NCI-H2196 (cell line): ENCODE measurements at regions not wholly inside any gene's neighbourhood (a gene's known extent, or its start where the extent isn't known, plus 50 kb on each side); places are given as distances from the start of the nearest gene placed in this dataset.
"Not testable (repeated sequence)": the region's sequence is repeated elsewhere in the genome, so short reads cannot be mapped to it uniquely, and the experiment has no call there.

Experiments
- DNase-seq: peaks from one replicate; lab custom pipeline; 2025; ENCODE audit not compliant: unreplicated experiment; lab: John Stamatoyannopoulos, UW

DNA sequence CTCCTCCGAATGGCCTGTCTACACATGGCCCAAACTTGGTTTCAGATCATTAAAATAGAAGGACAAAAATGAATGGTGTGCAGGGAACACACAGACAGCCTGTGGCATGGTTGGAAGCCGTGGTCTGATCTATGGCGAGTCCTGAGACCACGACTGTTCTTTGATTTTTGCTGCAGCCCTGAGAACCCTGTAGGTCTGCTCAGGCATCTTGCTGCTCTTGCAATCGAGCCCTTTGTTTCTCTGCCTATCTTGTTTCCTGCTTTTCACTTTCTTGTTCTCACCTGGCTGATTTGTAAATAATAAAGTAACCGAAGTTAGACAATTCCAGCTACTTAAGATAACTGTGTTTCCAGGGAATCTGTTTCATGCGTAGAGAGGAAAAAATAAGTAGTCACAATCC is 54.1 kb upstream of the NBPF9 start:
- DNase-seq = not testable (repeated sequence)

DNA sequence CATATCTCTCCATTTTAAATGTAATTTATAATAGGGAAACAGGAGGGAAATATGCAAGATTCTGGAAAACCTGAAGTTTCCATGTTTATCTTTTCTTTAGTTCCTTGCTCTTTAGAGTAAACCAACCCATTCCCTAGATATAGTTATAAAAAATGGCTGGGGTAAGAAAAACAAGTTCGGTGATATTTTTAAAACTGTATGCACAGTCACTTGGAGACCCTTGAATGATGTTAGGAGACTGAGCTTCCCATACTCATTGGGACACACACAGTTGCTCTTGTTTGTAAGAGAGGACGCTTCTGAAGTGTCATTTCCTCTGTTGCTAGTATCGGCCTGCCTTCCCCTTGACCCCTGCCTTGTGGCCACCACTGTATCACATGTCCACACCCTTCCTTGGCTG is 55.0 kb upstream of the NBPF9 start:
- DNase-seq = not testable (repeated sequence)

DNA sequence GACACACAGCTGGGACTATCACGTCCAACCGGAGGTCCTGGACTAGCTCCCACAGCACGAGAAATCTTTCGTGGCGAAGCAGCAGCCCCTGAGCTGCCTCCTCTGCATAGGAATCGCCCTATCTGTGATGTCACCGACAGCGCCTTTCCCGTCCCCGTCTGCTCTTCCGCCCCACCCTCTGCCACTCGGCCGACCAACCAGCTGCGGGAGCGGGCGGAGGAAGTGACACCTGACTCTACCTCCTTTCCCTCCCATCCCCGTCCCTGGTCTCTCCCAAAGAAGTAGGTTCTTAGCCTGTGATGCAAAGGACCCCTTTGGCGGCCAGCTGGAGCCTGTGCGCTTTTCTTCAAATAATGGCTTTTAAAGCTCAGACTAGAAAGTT is 59.7 kb upstream of the NBPF9 start:
- DNase-seq = not testable (repeated sequence)

DNA sequence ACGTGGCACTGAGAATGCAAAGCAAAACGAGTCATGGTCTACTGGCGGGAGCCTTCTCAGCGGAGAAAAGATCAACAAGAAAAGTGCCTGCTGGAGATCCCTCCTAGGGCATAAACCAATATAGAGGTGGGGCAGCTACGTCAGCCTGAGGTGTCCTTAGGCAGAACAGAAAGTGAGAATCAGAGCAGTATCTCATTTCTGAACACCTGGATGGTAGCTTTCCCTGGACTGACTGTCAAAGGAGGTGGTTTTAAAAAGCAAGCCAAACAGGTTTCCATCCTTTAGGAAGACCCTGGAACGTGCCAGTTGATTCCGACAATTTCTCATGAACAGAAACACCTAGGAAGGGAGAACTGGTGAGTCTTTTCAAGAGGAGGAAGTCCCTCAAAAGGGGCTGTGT is 71.4 kb upstream of the NBPF9 start:
- not testable (repeated sequence) for DNase-seq

DNA sequence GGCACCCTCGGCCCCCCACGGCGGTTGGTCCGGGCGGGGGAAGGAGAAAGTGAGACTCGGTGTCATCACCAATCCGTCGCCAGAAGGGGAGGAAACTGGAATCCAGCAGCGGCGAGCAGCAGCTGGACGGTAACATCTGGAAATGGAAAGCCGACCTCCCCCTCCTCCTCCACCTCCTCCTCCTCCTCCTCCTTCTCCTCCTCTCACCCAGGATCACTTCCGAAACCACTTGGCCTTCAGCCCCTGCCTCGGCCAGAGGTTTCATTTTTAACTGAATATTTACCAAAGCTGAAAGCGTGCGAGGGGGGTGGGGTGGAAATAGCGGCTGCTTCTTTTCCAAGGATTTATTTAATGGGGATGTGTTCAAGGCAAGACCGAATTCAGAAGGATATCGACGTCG is 72.5 kb upstream of the NBPF9 start:
- DNase-seq = not testable (repeated sequence)

DNA sequence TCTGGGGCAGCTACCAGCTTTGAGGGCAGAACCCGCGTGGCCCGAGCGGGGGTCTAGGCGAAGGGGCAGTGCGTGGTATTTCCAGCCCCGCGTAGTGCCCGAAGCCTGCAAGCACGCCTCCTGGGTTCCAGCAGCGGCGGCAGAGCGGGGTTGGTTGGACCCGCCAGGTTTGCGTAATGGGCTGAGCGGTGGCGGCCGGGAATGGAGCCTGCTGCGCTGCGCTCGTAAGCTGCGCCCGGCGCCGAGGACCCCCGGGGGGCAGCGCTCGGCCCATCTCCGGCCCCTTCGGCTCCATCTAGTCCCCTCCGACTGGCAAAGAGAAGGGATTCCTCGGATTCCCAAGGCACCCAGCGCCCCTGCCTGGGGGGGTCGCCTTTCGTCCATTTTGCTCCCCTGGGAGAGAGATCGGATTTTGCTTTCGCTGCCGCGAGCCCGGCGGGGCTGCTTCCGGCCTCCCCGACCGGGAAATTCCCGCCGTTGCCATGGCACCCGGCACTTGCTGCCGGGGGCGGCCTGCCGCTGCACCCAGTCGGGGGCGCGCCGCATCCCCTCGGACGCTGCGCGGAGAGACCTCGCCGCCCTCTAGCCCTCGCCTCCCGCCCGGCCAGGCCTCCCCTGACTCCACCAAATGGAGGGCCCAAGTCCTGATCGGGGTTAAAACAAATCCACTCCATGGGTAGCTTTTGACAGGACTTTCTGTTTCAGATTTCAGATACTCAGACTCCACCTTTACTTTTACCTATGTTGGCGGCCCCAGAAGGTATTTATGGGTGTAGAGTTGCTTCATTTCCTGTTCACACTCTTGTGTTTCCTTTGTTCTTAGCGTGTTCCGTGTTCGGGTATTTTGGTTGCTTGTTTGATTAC is 73.3 kb upstream of the NBPF9 start:
- DNase-seq = peak; percentile 24

DNA sequence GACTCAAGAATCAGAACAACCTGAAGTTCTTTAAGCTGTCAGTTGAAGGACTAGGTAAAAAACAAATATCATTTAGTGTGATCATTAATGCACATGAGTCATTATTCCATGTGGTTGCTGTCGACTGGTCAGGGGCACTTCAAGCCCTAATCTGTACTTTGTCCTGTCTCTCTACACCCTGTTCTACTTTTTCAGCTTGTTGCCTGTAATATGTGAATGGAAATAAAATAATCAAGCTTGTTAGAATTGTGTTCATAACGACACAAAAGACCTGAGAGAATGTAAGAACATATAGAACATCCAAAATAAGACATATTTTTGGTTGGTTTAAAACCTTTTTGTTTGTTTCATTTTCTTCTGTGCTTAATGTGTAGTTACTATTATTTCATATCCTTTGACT is 87.4 kb upstream of the NBPF9 start:
- not testable (repeated sequence) for DNase-seq

DNA sequence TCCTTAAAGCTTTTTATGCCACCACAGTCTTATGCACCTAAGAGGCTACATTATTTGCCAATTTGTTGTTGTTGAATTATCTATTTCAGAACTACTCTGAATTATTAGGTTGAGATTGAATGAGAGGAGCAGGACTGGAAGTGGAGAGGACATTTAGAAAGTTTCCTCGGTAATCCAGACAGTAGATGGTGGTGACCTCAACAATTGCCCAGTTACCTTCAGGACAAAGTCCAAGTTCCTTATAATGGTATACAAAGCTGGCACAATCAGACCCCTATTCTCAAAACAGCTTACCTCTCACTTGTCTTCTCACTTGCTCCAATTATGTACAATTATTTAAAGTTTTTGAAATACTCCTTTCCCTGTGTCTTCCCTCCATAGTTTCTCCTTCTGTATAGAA is 93.3 kb upstream of the NBPF9 start:
- DNase-seq = not testable (repeated sequence)

DNA sequence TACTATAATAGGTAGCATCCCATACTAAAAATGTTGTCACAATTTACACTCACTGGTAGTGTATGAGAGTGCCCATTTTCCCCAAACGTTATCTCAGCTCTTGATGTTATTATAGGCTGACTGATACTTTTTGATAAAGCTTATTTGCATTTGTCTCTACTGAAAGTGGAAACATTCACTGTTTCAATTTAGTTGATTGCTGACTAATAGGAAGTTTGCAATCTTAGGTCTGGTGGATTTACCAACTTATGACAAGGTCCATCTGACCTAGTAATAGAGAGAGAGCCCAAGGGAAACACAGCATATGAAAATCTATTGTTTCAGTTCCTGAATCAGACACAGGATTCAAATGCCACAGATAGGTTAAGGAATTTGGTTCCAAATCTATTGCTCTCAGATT is 97.2 kb upstream of the NBPF9 start:
- DNase-seq = not testable (repeated sequence)

DNA sequence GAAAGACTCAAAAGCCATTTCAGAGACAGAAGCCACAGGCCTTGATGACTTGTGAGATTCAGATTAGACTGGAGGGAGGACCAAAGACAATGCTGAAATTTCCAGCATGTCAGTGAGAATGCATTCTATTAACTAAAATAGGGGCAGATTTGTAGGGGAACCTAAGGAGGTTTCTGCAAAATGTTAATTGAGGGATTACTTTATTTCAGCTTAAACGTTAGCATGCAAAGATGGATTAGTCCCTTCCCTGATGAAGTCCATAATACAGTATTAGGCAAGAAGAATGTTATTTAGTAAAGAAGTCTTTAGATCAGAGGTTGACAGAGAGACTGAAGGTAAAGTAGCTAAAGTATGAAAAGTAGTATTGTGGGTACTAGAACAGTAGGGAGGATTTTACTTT is 98.9 kb upstream of the NBPF9 start:
- not testable (repeated sequence) for DNase-seq

DNA sequence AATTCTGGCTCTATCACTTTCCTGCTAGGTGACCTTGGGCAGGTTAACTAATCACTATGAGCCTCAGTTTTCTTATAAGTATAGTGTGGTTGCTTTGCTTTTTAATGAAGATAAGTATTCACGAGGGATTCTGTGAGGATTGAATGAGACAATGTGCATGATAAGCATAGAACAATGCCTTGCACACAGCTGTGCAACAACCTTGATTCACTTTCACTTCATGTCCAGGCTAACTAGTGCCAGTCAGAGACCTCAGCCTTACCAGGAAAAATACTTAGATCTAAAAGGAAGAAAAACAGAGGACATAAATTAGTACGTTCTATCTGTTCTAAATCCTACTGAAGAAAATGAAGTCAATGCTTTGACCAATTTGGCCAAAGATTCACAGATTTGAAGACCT is 101.0 kb upstream of the NBPF9 start:
- not testable (repeated sequence) for DNase-seq

DNA sequence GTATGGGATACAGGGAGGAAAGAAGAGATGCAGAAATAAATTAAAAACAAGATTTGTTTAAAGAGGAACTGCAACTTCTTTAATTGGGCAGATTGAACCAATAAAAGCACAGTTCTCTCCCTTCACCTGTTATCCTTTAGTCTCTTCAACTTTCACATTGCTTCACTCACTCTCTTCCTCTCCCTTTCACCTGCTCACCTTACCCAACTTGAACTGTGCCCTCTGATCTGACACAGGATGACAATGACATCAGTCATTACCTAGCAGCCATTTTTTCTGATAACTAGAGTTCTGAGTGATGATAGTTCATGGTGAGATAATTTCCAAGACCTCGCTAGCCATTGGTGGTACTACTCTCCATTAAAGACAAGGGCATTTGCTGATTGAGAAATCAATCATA is 105.5 kb upstream of the NBPF9 start:
- DNase-seq = not testable (repeated sequence)

DNA sequence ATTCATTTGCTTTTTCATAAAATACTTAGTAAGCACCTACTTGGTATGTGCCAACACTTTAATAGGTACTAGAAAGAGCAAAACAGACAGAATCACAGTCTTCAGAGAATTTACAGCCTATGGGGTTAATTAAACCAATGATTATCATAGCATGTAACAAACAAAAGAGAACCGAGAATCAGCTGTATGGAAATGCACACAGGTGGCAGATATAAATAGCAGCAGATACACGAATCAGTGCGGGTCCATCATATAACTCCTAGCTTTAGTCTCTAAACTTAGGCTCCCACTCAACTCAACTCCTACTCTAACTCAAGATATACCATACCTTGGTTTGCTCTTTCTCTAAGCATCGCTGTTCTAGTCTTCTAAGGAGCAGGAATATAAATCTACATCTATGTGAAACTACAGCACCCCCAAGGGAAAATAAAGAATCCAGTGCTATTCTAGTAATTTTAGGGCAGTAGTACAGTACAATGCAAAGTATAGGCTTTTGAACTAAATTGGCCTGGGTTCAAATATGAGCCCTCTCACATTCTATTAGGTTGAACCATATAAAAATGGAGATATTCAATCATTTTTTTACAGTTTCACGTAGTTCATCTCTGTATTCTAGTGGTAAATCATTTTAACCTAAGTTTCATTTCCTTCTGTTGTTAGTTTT is 108.5 kb upstream of the NBPF9 start:
- DNase-seq = not testable (repeated sequence)

DNA sequence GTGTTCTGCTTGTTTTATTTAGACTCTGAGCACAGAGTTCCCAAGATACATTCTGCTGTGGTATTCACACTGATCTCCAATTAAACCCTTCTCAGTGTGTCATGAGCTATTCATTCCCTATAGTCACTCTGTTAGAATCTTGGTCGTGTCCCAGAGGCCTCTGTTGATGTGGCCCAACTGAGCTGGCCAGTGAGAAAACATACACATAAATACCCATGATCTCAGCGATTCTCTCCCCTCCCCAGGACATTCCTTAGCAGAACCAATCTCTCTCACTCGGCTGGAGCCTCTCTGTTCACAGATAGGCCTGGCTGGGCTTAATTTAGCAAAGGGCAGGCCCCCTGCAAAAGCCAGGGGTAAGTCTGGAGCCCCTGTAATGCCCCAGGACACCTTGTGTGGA is 109.6 kb upstream of the NBPF9 start:
- DNase-seq = not testable (repeated sequence)

DNA sequence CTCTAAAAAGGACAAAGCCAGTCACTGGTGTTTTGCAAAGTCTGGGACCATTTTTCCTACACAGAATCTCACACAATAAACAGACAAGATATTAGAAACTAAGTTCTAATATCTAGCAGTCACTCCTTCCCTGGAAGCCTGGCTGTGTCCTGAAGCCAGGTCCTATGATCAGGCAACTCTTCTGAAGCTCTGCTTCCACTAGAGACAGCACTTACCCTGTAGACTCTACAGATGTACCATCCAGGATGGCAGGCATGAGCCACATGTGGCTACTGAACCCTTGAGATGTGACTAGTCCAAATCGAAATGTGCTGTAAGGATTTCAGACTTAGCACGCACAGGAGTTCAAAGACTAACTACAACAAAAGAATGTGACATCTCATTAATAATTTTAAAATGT is 110.3 kb upstream of the NBPF9 start:
- DNase-seq = not testable (repeated sequence)

DNA sequence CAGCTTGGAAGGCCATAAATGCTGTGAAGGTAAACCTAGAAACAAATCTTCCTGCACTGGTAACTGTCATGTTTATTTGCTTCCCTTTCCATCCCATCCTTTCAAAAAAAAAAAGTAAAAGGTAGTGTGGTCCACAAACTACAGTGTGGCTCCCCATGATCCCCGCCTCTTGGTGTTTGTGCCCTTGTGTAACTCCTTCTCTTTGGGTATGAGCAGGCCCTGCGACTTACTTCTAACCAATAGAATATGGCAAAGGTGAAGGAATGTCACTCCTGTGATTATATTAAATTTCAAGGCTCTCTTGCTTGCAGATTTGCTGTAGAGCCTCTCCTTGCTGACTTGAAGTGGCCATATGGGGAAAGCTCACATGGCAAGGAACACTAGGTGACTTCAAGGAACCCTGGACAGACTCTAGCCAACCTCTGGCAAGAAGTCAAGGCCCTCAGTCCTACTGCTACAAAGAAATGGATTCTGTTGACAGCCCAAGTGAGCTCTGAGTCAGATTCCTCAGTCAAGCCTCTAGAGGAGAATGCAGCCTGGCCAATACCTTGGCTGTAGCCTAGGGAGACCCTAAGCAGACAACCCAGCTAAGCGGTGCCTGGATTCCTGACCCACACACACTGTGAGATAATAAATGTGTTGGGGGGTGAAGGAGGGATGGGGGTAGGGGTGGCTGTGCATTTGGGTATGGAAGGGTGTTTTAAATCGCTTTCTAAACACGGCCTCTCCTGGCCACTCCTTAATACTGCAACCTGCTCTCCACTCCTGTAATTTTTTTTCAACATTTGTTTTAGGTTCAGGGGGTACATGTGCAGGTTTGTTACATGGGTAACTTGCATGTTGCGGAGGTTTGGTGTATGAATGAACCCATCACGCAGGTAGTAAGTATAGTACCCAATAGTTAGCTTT is 115.0 kb upstream of the NBPF9 start:
- DNase-seq = not testable (repeated sequence)

DNA sequence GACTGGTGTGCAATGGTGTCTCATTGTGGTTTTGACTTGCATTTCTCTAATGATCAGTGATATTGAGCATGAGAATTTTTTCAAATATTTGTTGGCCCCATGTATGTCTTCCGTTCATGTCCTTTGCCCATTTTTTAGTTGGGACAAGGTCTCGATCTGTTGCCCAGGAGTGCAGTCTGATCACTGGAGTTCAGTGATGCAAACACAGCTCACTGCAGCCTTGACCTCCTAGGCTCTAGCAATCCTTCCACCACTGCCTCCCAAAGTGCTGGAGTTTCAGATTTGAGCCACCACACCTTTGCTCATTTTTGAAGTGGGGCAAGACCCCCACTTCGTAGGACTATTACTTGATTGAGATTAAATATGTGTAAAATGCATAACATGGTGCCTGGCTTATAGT is 116.2 kb upstream of the NBPF9 start:
- not testable (repeated sequence) for DNase-seq

DNA sequence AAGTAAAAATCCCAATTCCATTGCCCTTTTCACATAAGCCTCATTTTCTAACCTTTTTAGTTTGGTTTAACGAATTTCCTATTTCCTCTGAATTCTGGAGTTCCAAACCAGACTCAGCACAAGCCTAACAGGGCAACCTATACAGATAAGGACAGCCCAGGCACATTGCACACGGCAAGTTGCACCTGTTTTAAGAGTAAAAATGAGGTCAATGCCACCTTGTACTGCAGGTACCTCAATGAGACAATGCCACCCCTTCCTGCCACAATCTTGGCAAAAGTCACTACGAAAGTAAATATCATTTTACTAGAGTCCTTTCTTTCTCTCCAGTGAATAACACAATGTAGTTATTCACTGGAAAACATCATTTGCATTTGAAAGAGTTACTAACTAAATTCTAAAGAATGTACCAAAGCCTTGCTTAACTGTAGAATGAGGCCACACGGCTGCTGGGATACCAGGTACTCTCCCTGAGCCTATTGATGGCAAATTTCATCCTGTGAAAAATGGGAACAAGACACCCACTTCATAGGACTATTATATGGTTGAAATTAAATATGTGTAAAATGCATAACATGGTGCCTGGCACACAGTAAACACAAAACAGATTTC is 117.2 kb upstream of the NBPF9 start:
- not testable (repeated sequence) for DNase-seq

DNA sequence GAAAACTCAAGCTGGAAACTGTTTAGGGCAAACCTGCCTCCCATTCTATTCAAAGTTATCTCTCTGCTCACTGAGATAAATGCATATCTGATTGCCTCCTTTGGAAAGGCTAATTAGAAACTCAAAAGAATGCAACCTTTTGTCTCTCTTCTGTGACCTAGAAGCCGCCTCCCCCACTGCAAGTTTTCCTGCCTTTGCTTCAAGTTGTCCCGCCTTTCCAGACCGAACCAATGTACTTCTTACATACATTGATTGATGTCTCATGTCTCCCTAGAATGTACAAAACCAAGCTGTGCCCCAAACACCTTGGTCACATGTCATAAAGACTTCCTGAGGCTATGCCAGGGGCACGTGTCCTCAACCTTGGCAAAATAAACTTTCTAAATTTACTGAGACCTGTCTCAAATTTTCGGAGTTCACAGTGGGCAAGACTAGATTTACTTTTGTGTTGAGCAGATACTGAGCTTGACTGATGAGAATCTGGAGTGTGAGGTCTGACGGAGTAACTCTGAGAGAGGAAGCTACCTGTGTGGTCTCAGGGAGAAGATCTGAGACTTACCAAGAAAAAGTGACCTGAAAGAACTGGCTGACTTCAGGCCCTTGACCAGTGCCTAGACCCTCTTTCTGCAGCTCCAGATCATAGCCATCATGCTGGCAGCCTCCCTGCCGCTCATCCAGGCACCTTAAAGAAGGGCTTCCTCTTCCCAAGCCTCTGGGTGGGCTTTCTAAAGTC is 124.7 kb upstream of the NBPF9 start:
- not testable (repeated sequence) for DNase-seq
